ENCODE measurements at regions not wholly inside any gene's neighbourhood (a gene's known extent, or its start where the extent isn't known, plus 50 kb on each side); places are given as distances from the start of the nearest gene placed in this dataset.

GRCh38 chr4:176009254-176009653, 56.4 kb upstream of the WDR17 start:
- ChIA-PET POLR2A (no interaction called here), CTCF (no interaction called here)
- no peak for TF ChIP-seq CTCF (IDR thresholded peaks at IDR 0.05; ENCODE audit: insufficient read depth, low read length, missing control alignments)
- no peak for DNase-seq (ENCODE audit: low read depth, low spot score)
- H3K4me3 ChIP-seq (ENCODE audit: low read depth, low read length): no peak overlapping the region

DNA sequence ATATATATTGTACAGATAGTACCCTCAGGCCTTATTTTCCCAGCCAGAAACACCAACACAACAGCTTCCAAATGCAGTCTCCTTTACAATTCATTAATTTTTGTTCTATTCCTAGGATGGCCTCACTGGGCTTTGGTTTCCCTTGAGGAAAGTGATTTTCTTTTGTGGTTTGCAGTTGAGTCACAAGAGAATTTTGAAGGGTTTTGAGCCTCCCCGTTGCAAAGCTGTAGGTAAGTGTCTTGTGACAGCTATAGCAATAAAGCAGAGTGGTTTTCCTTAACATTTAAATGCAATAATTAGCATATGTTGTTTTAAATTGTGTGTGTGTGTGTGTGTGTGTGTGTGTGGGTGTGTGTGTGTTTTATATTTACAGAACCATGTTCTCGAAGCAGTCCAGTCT, 54.1 kb upstream of the WDR17 start:
- H3K4me3 ChIP-seq (ENCODE audit: low read depth, low read length): no peak overlapping the region
- no peak for DNase-seq (ENCODE audit: low read depth, low spot score)
- CTCF ChIA-PET: no interaction called here
- TF ChIP-seq CTCF (IDR thresholded peaks at IDR 0.05; ENCODE audit: insufficient read depth, low read length, missing control alignments): no peak
- POLR2A ChIA-PET: no interaction called here

GRCh38 chr4:176013476-176014247, 52.0 kb upstream of the WDR17 start:
- ChIA-PET POLR2A (no interaction called here), CTCF (interaction anchor here (0.5 kb wide), 1 partner anchor 396 kb away, joined by 3 read pairs; no protein-coding TSS in a partner anchor)
- no peak for DNase-seq (ENCODE audit: low read depth, low spot score)
- H3K4me3 ChIP-seq (ENCODE audit: low read depth, low read length): no peak overlapping the region
- TF ChIP-seq CTCF (IDR thresholded peaks at IDR 0.05; ENCODE audit: insufficient read depth, low read length, missing control alignments): no peak

DNA sequence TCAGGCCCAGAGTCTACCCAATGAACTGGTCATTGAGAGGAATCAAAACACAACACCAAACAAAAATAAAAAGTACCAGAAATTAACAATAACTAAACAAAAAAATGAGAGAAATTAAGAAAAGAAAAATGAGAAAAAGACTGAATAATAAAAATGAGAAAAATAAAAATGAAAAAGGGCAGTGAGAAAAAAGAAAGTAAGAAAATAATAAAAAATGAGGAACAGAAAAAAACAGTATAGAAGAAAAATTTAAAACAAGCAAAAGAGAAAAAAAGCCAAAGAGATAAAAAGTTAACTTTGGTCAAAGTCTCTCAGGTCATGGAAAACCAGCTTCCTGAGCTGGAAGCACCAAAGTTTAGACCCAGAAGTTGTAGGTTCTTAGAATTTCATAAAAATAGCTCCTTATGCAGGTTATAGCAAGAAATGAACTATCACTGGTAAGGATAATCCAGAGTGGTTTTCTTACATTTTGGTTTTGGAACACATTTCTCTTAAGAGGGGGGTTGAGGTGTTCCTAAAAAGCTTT, 51.0 kb upstream of the WDR17 start:
- TF ChIP-seq CTCF (IDR thresholded peaks at IDR 0.05; ENCODE audit: insufficient read depth, low read length, missing control alignments): no peak
- H3K4me3 ChIP-seq (ENCODE audit: low read depth, low read length): no peak overlapping the region
- POLR2A ChIA-PET: no interaction called here
- no peak for DNase-seq (ENCODE audit: low read depth, low spot score)
- CTCF ChIA-PET: no interaction called here
